HCT116 (cell line): ENCODE measurements at regions not wholly inside any gene's neighbourhood (a gene's known extent, or its start where the extent isn't known, plus 50 kb on each side); places are given as distances from the start of the nearest gene placed in this dataset.

ENCODE experiments used
- ATAC-seq: fragments of 200-7000 bp; cut with Tn5 transposase; 2 replicates; pipeline ENCODE4 v1.9.1; 2020; ENCODE audit warnings: mild to moderate bottlenecking, moderate library complexity
- BruUV-seq: library from RNA; stranded (reverse); fragments of 400-500 nt; replicated peaks from 2 replicates; lab custom pipeline; 2021; lab: Mats Ljungman, UMichigan
- CTCF ChIA-PET: fragments of 300-600 bp; sonication (Branson Sonifier 250); formaldehyde crosslinking; loops from one replicate; lab custom pipeline; 2021; ENCODE audit warnings: antibody characterized with exemption; lab: Charles Lee
- POLR2A ChIA-PET: fragments of 300-600, 350-600 bp; sonication (Branson Sonifier 250); formaldehyde crosslinking; loops from one replicate; lab custom pipeline; 2021; ENCODE audit warnings: antibody characterized with exemption; lab: Charles Lee
- RAD21 ChIA-PET, 2 experiments: fragments of 300-600 bp; sonication (Branson Sonifier 250); formaldehyde crosslinking; loops; one replicate each; lab custom pipeline; 2023; ENCODE audit warnings: low total read pairs in 2 of 2; ENCODE audit not compliant: uncharacterized antibody in 2 of 2, unreplicated experiment in 2 of 2, low non-redundant PET in 1 of 2; lab: Charles Lee
- DNase-seq: peaks from one replicate; pipeline ENCODE4 v3.0.0-alpha.2; 2010; ENCODE audit warnings: low read depth, low spot score
- H2AFZ ChIP-seq: fragments of 200-600 bp; shearing (Covaris generic), sonication (generic); 2 replicates; pipeline ENCODE4 v1.6.1; 2017; ENCODE audit warnings: low read depth, mixed run types, mixed read lengths, antibody characterized with exemption, low read length; ENCODE audit not compliant: poor library complexity, severe bottlenecking
- H3K27ac ChIP-seq: 2 replicates; pipeline ENCODE4 v1.5.1; 2012; ENCODE audit warnings: low read depth, low read length
- H3K27me3 ChIP-seq: fragments of 200-600 bp; sonication (generic); 2 replicates; pipeline ENCODE4 v1.6.1; 2016; ENCODE audit warnings: mixed run types, low read length, mixed read lengths; ENCODE audit not compliant: insufficient read depth
- H3K36me3 ChIP-seq, 2 experiments: fragments of 200-500 bp in 1 of 2; fragments of 200-600 bp in 1 of 2; sonication (Bioruptor generic) in 1 of 2; sonication (generic) in 1 of 2; 2 replicates each; pipeline versions ENCODE4 v1.5.1 to v1.6.1; 2014 to 2016; ENCODE audit warnings: low read length in 2 of 2, inconsistent platforms in 1 of 2, mixed read lengths in 1 of 2, mixed run types in 1 of 2; ENCODE audit not compliant: insufficient read depth in 2 of 2, control insufficient read depth in 1 of 2
- H3K4me1 ChIP-seq, 2 experiments: fragments of 200-600 bp in 1 of 2; sonication (generic) in 1 of 2; 2 replicates each; pipeline versions ENCODE4 v1.5.1 to v1.6.1; 2012 to 2017; ENCODE audit warnings: low read length in 2 of 2, inconsistent platforms in 1 of 2, mild to moderate bottlenecking in 1 of 2, mixed read lengths in 1 of 2, mixed run types in 1 of 2, moderate library complexity in 1 of 2; ENCODE audit not compliant: insufficient read depth in 2 of 2, control insufficient read depth in 1 of 2
- H3K4me2 ChIP-seq: fragments of 200-600 bp; sonication (generic); 2 replicates; pipeline ENCODE4 v1.6.1; 2017; ENCODE audit warnings: mixed run types, low read length, mixed read lengths
- H3K4me3 ChIP-seq, 2 experiments: fragments of 200-600 bp in 1 of 2; sonication (generic) in 1 of 2; replicated peaks in 1 of 2; 2 replicates each; pipeline ENCODE4 v1.5.1; 2011 to 2016; ENCODE audit warnings: low read length in 2 of 2, control low read depth in 1 of 2, low read depth in 1 of 2, mild to moderate bottlenecking in 1 of 2, mixed read lengths in 1 of 2, mixed run types in 1 of 2
- H3K79me2 ChIP-seq: fragments of 200-600 bp; sonication (generic); 2 replicates; pipeline ENCODE4 v1.6.1; 2017; ENCODE audit warnings: mild to moderate bottlenecking, mixed run types, low read length, moderate library complexity, mixed read lengths; ENCODE audit not compliant: insufficient read depth
- H3K9ac ChIP-seq: fragments of 200-600 bp; sonication (generic); 2 replicates; pipeline ENCODE4 v1.6.1; 2016; ENCODE audit warnings: low read length, mixed read lengths
- H3K9me2 ChIP-seq: fragments of 200-600 bp; sonication (generic), shearing (Covaris generic); 2 replicates; pipeline ENCODE4 v1.6.1; 2017; ENCODE audit warnings: mixed run types, mild to moderate bottlenecking, moderate library complexity; ENCODE audit not compliant: insufficient read depth
- H3K9me3 ChIP-seq, 2 experiments: fragments of 200-500 bp in 1 of 2; fragments of 200-600 bp in 1 of 2; sonication (Bioruptor generic) in 1 of 2; sonication (generic) in 1 of 2; 2 replicates each; pipeline ENCODE4 v1.6.1; 2014 to 2017; ENCODE audit warnings: low read length in 2 of 2, mixed read lengths in 2 of 2, inconsistent platforms in 1 of 2, low read depth in 1 of 2, mild to moderate bottlenecking in 1 of 2, mixed run types in 1 of 2, moderate library complexity in 1 of 2; ENCODE audit not compliant: control insufficient read depth in 1 of 2, insufficient read depth in 1 of 2
- H4K20me1 ChIP-seq: fragments of 200-600 bp; sonication (generic), shearing (Covaris generic); 2 replicates; pipeline ENCODE4 v1.6.1; 2017; ENCODE audit warnings: mixed run types, mild to moderate bottlenecking, moderate library complexity; ENCODE audit not compliant: insufficient read depth
- CBX3 ChIP-seq: IDR thresholded peaks from 2 replicates; pipeline ENCODE4 v1.6.1; 2012; ENCODE audit warnings: low read depth
- EZH2phosphoT487 ChIP-seq: fragments of 200-600 bp; IDR thresholded peaks from 2 replicates; pipeline ENCODE4 v1.6.1; 2018; ENCODE audit warnings: antibody characterized with exemption, borderline replicate concordance
- FOSL1 ChIP-seq: IDR thresholded peaks from 2 replicates; pipeline ENCODE4 v1.6.1; 2012; ENCODE audit warnings: low read depth
- JUND ChIP-seq: IDR thresholded peaks from 2 replicates; pipeline ENCODE4 v1.6.1; 2012
- RAD21 ChIP-seq: IDR thresholded peaks from 2 replicates; pipeline ENCODE4 v1.6.1; 2012; ENCODE audit warnings: low read depth, mild to moderate bottlenecking
- SIN3A ChIP-seq: IDR thresholded peaks from 2 replicates; pipeline ENCODE4 v1.6.1; 2012; ENCODE audit warnings: low read depth
- SP1 ChIP-seq: IDR thresholded peaks from 2 replicates; pipeline ENCODE4 v1.6.1; 2012; ENCODE audit warnings: low read depth
- ZNF274 ChIP-seq: fragments of 200-500 bp; sonication (Bioruptor generic); IDR thresholded peaks from 2 replicates; pipeline ENCODE4 v1.6.1; 2014; ENCODE audit warnings: mild to moderate bottlenecking, low read depth, low read length, inconsistent platforms
- intact Hi-C: fragments of 100-400 bp; cut with micrococcal nuclease; formaldehyde crosslinking; loops from 2 replicates; pipeline ENCODE4 v1.10.0; 2022
- TF ChIP-seq, protein P1 (sequence below), 3 experiments: fragments of 200-600 bp in 1 of 3; sonication (generic) in 1 of 3; IDR thresholded peaks in 2 of 3; conservative IDR thresholded peaks in 1 of 3; 2 replicates each; pipeline ENCODE4 v1.5.1; 2012 to 2017; ENCODE audit warnings: low read depth in 2 of 3, low read length in 2 of 3, antibody characterized with exemption in 1 of 3, borderline replicate concordance in 1 of 3, control low read depth in 1 of 3, mild to moderate bottlenecking in 1 of 3, mixed read lengths in 1 of 3, mixed run types in 1 of 3, moderate library complexity in 1 of 3; ENCODE audit not compliant: insufficient read depth in 1 of 3
- TF ChIP-seq, protein P2 (sequence below): IDR thresholded peaks from 2 replicates; pipeline ENCODE4 v1.6.1; 2012
- TF ChIP-seq, protein P3 (sequence below): IDR thresholded peaks from 2 replicates; pipeline ENCODE4 v1.6.1; 2012

DNA sequence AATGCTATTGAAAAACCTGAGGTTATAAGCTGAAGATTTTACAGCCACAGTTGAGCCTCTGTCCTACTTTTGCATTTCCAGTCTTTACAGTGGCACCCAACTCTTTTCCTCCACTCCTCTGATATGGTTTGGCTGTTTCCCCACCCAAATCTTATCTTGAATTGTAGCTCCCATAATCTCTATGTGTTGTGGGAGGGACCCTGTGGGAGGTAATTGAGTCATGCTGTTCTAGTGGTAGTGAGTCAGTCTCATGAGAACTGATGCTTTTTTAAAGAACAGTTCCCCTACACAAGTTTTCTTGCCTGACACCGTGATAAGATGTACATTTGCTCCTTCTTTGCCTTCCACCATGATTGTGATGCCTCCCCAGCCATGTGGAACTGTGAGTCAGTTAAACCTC is 646.1 kb upstream of the SEMA6A start:
- no peak overlapping the region for H3K4me3 ChIP-seq
- no peak overlapping the region for H3K9ac ChIP-seq
- BruUV-seq: no TSS peak
- ChIA-PET POLR2A (no interaction called here), CTCF (no interaction called here), RAD21 (no interaction called here)
- intact Hi-C loops: no loop called here
- no peaks in the 10 kb centered on the region for H3K9me3 ChIP-seq
- H3K9me2 ChIP-seq: no peaks in the 10 kb centered on the region
- no peaks in the 10 kb centered on the region for H3K4me1 ChIP-seq
- H3K36me3 ChIP-seq: no peaks in the 10 kb centered on the region
- no peaks in the 10 kb centered on the region for H3K79me2 ChIP-seq
- H3K4me2 ChIP-seq: no peak overlapping the region
- DNase-seq (no peak), ATAC-seq (no peak)
- H3K27ac ChIP-seq: no peak overlapping the region
- TF ChIP-seq CBX3 (no peak), FOSL1 (no peak), RAD21 (no peak), ZNF274 (no peak), JUND (no peak), SP1 (no peak), EZH2phosphoT487 (no peak), SIN3A (no peak)
- TF ChIP-seq, protein P1, sequence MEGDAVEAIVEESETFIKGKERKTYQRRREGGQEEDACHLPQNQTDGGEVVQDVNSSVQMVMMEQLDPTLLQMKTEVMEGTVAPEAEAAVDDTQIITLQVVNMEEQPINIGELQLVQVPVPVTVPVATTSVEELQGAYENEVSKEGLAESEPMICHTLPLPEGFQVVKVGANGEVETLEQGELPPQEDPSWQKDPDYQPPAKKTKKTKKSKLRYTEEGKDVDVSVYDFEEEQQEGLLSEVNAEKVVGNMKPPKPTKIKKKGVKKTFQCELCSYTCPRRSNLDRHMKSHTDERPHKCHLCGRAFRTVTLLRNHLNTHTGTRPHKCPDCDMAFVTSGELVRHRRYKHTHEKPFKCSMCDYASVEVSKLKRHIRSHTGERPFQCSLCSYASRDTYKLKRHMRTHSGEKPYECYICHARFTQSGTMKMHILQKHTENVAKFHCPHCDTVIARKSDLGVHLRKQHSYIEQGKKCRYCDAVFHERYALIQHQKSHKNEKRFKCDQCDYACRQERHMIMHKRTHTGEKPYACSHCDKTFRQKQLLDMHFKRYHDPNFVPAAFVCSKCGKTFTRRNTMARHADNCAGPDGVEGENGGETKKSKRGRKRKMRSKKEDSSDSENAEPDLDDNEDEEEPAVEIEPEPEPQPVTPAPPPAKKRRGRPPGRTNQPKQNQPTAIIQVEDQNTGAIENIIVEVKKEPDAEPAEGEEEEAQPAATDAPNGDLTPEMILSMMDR (IDR thresholded peaks at IDR 0.05 in 2 of 3, conservative IDR thresholded peaks at IDR 0.05 in 1 of 3; ENCODE audit: borderline replicate concordance in 1 of 3, insufficient read depth in 1 of 3, low read depth in 2 of 3, low read length in 2 of 3): no peak
- TF ChIP-seq, protein P2, sequence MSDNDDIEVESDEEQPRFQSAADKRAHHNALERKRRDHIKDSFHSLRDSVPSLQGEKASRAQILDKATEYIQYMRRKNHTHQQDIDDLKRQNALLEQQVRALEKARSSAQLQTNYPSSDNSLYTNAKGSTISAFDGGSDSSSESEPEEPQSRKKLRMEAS: no peak
- TF ChIP-seq, protein P3, sequence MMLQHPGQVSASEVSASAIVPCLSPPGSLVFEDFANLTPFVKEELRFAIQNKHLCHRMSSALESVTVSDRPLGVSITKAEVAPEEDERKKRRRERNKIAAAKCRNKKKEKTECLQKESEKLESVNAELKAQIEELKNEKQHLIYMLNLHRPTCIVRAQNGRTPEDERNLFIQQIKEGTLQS: no peak
- no peaks in the 10 kb centered on the region for H4K20me1 ChIP-seq
- H3K27me3 ChIP-seq: no peaks in the 10 kb centered on the region
- H2AFZ ChIP-seq: no peak overlapping the region
